Esophagus squamous epithelium (tissue), 4 donors: ENCODE measurements at regions not wholly inside any gene's neighbourhood (a gene's known extent, or its start where the extent isn't known, plus 50 kb on each side); places are given as distances from the start of the nearest gene placed in this dataset.

ENCODE experiments used
- CTCF ChIP-seq, 6 experiments: fragments of 450-650 bp in 4 of 6; fragments of 200-600 bp in 2 of 6; sonication (generic) in 2 of 6; IDR thresholded peaks; one replicate each; pipeline ENCODE4 v1.5.1; 2016 to 2019; ENCODE audit warnings: antibody characterized with exemption in 6 of 6, mild to moderate bottlenecking in 4 of 6, moderate library complexity in 4 of 6
- POLR2A ChIP-seq, 4 donors: fragments of 450-650 bp; IDR thresholded peaks; one replicate each; pipeline ENCODE4 v1.6.1; 2017; ENCODE audit warnings: antibody characterized with exemption in 4 of 4, mild to moderate bottlenecking in 4 of 4, moderate library complexity in 3 of 4

GRCh38 chr5:2184563-2185540, 302.1 kb upstream of the IRX4 start:
- TF ChIP-seq CTCF (IDR thresholded peaks at IDR 0.05) (no peak), POLR2A (IDR thresholded peaks at IDR 0.05) (no peak)
